ENCODE measurements at regions not wholly inside any gene's neighbourhood (a gene's known extent, or its start where the extent isn't known, plus 50 kb on each side); places are given as distances from the start of the nearest gene placed in this dataset.
"Not testable (repeated sequence)": the region's sequence is repeated elsewhere in the genome, so short reads cannot be mapped to it uniquely, and the experiment has no call there.

- not testable (repeated sequence) for TF ChIP-seq ISL1 (CRISPR knock-in tag; IDR thresholded peaks at IDR 0.05); CSDC2 (CRISPR knock-in tag; IDR thresholded peaks at IDR 0.05); ZFP30 (CRISPR knock-in tag; IDR thresholded peaks at IDR 0.05); PATZ1 (CRISPR knock-in tag; IDR thresholded peaks at IDR 0.05; ENCODE audit: borderline replicate concordance); ZFP3 (CRISPR knock-in tag; IDR thresholded peaks at IDR 0.05); TOX (CRISPR knock-in tag; IDR thresholded peaks at IDR 0.05; ENCODE audit: borderline replicate concordance); POU6F1 (CRISPR knock-in tag; IDR thresholded peaks at IDR 0.05; ENCODE audit: borderline replicate concordance, low read depth); OSR1 (CRISPR knock-in tag; IDR thresholded peaks at IDR 0.05); TSHZ2 (CRISPR knock-in tag; IDR thresholded peaks at IDR 0.05); CSRNP3 (CRISPR knock-in tag; IDR thresholded peaks at IDR 0.05); ESRRG (CRISPR knock-in tag; IDR thresholded peaks at IDR 0.05)
Observed at GRCh38 chr7:112592565-112593263, 111.9 kb downstream of the LSMEM1 start.

All from SK-N-SH treated with all-trans-retinoic acid at 6 μM for 48 hours (cell line).